Activated naive CD8-positive, alpha-beta T cell (primary cell): ENCODE measurements at regions not wholly inside any gene's neighbourhood (a gene's known extent, or its start where the extent isn't known, plus 50 kb on each side); places are given as distances from the start of the nearest gene placed in this dataset.
A peak's percentile ranks its signal among the peaks of the same experiment; 100 is the strongest.

Experiments used
- H3K27ac Mint-ChIP-seq: one replicate; pipeline ENCODE4 v1.8.0; 2021; ENCODE audit warnings: mixed read lengths
- H3K27me3 Mint-ChIP-seq: one replicate; pipeline ENCODE4 v1.8.0; 2021; ENCODE audit warnings: mixed read lengths
- H3K36me3 Mint-ChIP-seq: one replicate; pipeline ENCODE4 v1.8.0; 2021; ENCODE audit warnings: mixed read lengths
- H3K4me1 Mint-ChIP-seq: one replicate; pipeline ENCODE4 v1.8.0; 2021; ENCODE audit warnings: low read depth, mixed read lengths
- H3K4me3 Mint-ChIP-seq: one replicate; pipeline ENCODE4 v1.8.0; 2021; ENCODE audit warnings: mild to moderate bottlenecking, mixed read lengths
- H3K9me3 Mint-ChIP-seq: one replicate; pipeline ENCODE4 v1.8.0; 2021; ENCODE audit warnings: low read depth, mixed read lengths

GRCh38 chrX:43019021-43019420 lies 241.1 kb upstream of the PPP1R2C start:
- H3K36me3 Mint-ChIP-seq: peaks cover 4% of the 10 kb centered on the region
- H3K4me1 Mint-ChIP-seq: peaks cover 5% of the 10 kb centered on the region

GRCh38 chrX:43025806-43026315 lies 247.9 kb upstream of the PPP1R2C start:
- no peaks in the 10 kb centered on the region for H3K4me1 Mint-ChIP-seq
- H3K36me3 Mint-ChIP-seq: peaks cover 13% of the 10 kb centered on the region
- no peak overlapping the region for H3K4me3 Mint-ChIP-seq
- no peaks in the 10 kb centered on the region for H3K27me3 Mint-ChIP-seq
- H3K9me3 Mint-ChIP-seq: no peaks in the 10 kb centered on the region
- H3K27ac Mint-ChIP-seq: no peak overlapping the region

More at GRCh38 chrX:43019021-43019420, 241.1 kb upstream of the PPP1R2C start:
- Mint-ChIP-seq H3K9me3 (no peaks in the 10 kb centered on the region), H3K4me3 (no peak overlapping the region), H3K27me3 (no peaks in the 10 kb centered on the region), H3K27ac (no peak overlapping the region)

GRCh38 chrX:43064096-43064495 lies 286.1 kb upstream of the PPP1R2C start:
- Mint-ChIP-seq H3K27ac (no peak overlapping the region), H3K36me3 (no peaks in the 10 kb centered on the region), H3K9me3 (no peaks in the 10 kb centered on the region), H3K4me1 (no peaks in the 10 kb centered on the region), H3K27me3 (no peaks in the 10 kb centered on the region), H3K4me3 (no peak overlapping the region)

- Mint-ChIP-seq H3K4me1 (no peaks in the 10 kb centered on the region), H3K27me3 (no peaks in the 10 kb centered on the region), H3K36me3 (no peaks in the 10 kb centered on the region), H3K9me3 (peaks cover 5% of the 10 kb centered on the region), H3K27ac (no peak overlapping the region), H3K4me3 (no peak overlapping the region)
Measured at GRCh38 chrX:43065978-43066377, 288.0 kb upstream of the PPP1R2C start.

GRCh38 chrX:43068639-43069038 lies 290.7 kb upstream of the PPP1R2C start:
- Mint-ChIP-seq H3K9me3 (peaks cover 5% of the 10 kb centered on the region), H3K4me3 (no peak overlapping the region), H3K36me3 (no peaks in the 10 kb centered on the region), H3K27me3 (no peaks in the 10 kb centered on the region), H3K27ac (no peak overlapping the region), H3K4me1 (no peaks in the 10 kb centered on the region)

- Mint-ChIP-seq H3K27ac (no peak overlapping the region), H3K27me3 (no peaks in the 10 kb centered on the region), H3K9me3 (no peaks in the 10 kb centered on the region), H3K4me3 (no peak overlapping the region), H3K4me1 (no peaks in the 10 kb centered on the region), H3K36me3 (no peaks in the 10 kb centered on the region)
Measured at GRCh38 chrX:43083016-43083415, 305.1 kb upstream of the PPP1R2C start.

DNA sequence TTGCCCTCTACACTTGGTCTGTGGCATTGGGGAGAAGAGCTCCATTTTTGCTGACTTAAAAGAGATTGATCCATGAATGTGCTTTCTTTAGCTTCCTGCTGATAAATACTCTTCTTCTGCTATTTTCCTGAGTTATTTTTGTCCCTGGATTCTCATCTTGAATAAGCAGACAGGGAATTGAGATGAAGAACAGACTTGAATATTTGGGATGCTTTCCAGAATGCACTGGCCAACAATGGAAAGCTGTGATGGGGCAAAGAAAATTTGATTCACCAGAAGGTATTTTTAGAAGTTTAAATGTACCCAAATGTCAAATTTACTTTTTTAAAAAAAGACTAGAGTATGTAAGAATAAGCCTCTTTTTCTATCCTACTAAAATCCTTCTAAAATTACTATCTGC lies 309.9 kb upstream of the PPP1R2C start:
- H3K27ac Mint-ChIP-seq: no peak overlapping the region
- no peaks in the 10 kb centered on the region for H3K27me3 Mint-ChIP-seq
- H3K9me3 Mint-ChIP-seq: no peaks in the 10 kb centered on the region
- H3K4me1 Mint-ChIP-seq: no peaks in the 10 kb centered on the region
- no peaks in the 10 kb centered on the region for H3K36me3 Mint-ChIP-seq
- no peak overlapping the region for H3K4me3 Mint-ChIP-seq

- Mint-ChIP-seq H3K9me3 (no peaks in the 10 kb centered on the region), H3K27ac (no peak overlapping the region), H3K27me3 (no peaks in the 10 kb centered on the region), H3K36me3 (no peaks in the 10 kb centered on the region), H3K4me1 (peaks cover 4% of the 10 kb centered on the region), H3K4me3 (no peak overlapping the region)
Measured at GRCh38 chrX:43096830-43097229, 318.9 kb upstream of the PPP1R2C start.

DNA sequence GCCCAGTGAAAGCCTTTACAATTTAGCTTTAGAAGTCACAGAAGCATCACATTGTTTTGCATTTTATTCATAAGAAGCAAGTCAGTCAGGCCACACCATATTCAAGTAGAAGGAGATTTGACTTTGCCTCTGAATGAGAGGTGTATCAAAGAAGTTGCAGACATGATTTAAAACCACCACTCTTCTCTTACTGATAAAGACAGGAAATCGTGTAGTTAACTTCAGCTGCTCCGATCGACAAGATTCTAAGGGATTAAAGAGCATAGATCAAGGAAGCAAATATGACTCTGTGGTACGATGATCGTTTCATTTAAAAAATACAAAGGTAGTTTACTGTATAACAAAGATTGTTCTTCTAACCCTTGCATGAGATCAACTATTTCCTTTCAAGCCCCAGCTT lies 328.0 kb upstream of the PPP1R2C start:
- H3K4me3 Mint-ChIP-seq: peak overlapping the region; percentile 14
- H3K9me3 Mint-ChIP-seq: no peaks in the 10 kb centered on the region
- no peaks in the 10 kb centered on the region for H3K36me3 Mint-ChIP-seq
- no peaks in the 10 kb centered on the region for H3K27me3 Mint-ChIP-seq
- H3K4me1 Mint-ChIP-seq: peaks cover 12% of the 10 kb centered on the region
- H3K27ac Mint-ChIP-seq: peak overlapping the region; percentile 8

DNA sequence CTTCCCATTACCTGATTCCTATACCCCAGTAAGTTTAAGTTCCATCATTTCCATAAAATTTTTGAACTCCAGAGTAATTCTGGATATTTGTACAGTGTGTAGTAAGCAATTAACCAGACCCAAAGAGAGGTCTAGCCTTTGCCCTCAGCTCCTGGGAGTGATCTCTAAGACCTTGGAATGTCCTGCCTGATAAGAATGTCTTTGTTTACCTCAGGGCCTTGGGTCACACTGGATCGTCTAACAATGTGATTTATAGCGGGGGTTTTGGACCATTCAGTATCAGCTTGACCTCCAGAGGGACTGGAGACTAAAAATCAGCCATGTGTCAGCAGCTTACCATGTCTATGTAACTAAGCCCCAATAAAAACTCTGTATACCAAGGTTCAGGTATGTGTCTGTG lies 330.9 kb upstream of the PPP1R2C start:
- Mint-ChIP-seq H3K4me3 (no peak overlapping the region), H3K36me3 (no peaks in the 10 kb centered on the region), H3K27ac (no peak overlapping the region), H3K27me3 (no peaks in the 10 kb centered on the region), H3K4me1 (peaks cover 12% of the 10 kb centered on the region), H3K9me3 (no peaks in the 10 kb centered on the region)

GRCh38 chrX:43121637-43122036 lies 343.7 kb upstream of the PPP1R2C start:
- Mint-ChIP-seq H3K27ac (no peak overlapping the region), H3K4me1 (peaks cover 3% of the 10 kb centered on the region), H3K27me3 (no peaks in the 10 kb centered on the region), H3K36me3 (no peaks in the 10 kb centered on the region), H3K9me3 (no peaks in the 10 kb centered on the region), H3K4me3 (no peak overlapping the region)

DNA sequence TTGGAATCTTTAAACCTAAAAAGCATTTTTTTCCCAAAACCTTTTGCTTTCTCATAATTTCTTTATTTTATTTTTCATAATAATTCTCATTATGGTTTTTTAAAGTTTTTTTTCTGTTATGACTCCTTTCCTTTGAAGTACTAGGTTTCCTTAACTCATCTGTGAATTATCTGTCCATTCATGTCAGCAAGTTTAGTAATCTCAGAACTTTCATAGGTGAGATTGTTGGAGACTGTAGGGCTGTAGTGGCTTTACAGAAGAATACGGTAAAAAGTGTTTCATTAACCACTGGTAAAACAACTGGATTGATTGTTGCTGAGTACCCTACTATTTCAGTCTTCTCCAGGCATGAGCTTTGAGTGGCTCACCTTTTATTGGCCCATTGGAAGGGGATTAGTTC lies 361.7 kb upstream of the PPP1R2C start:
- H3K9me3 Mint-ChIP-seq: no peaks in the 10 kb centered on the region
- no peak overlapping the region for H3K27ac Mint-ChIP-seq
- peaks cover 2% of the 10 kb centered on the region for H3K36me3 Mint-ChIP-seq
- H3K4me3 Mint-ChIP-seq: no peak overlapping the region
- H3K27me3 Mint-ChIP-seq: no peaks in the 10 kb centered on the region
- no peaks in the 10 kb centered on the region for H3K4me1 Mint-ChIP-seq

DNA sequence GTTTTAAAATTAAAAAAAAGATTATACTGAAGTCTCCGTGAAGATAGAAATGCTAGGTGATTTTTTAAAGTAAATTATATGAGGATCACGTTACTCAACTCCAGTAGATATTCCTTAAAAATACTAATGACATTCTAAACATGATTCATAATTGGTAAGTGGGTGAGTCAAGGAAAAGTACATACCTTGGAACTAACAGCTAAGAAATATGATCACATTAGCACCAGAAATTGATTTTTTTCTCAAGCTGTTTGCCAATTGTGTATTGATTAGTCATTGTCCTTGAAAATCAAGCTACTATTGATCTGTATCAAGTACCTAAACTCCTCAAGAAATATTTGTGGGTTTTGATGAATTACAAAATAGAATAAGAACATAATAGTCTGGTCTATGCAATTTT lies 362.6 kb upstream of the PPP1R2C start:
- Mint-ChIP-seq H3K9me3 (no peaks in the 10 kb centered on the region), H3K27me3 (no peaks in the 10 kb centered on the region), H3K4me3 (no peak overlapping the region), H3K4me1 (no peaks in the 10 kb centered on the region), H3K36me3 (peaks cover 2% of the 10 kb centered on the region), H3K27ac (no peak overlapping the region)

DNA sequence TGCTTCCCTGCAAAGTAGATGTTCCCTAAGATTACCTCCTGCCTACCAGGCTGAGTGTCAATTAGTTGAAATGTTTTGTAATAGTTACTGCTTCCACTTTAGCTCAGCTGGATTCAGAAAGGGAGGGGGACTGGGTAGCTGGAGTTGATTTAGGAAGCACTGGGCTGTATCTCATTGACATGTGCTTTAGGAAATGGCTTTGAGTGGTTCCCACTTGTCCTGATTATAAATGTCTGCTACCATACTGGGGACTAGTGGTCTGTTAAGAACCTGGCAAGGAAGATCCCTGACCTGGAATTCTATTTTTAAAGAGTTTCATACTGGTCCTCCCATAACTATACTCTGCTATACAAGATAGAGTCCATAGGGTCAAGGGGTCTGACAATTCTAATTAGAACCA lies 363.9 kb upstream of the PPP1R2C start:
- H3K9me3 Mint-ChIP-seq: no peaks in the 10 kb centered on the region
- no peaks in the 10 kb centered on the region for H3K4me1 Mint-ChIP-seq
- H3K4me3 Mint-ChIP-seq: no peak overlapping the region
- H3K36me3 Mint-ChIP-seq: no peaks in the 10 kb centered on the region
- no peak overlapping the region for H3K27ac Mint-ChIP-seq
- no peaks in the 10 kb centered on the region for H3K27me3 Mint-ChIP-seq

DNA sequence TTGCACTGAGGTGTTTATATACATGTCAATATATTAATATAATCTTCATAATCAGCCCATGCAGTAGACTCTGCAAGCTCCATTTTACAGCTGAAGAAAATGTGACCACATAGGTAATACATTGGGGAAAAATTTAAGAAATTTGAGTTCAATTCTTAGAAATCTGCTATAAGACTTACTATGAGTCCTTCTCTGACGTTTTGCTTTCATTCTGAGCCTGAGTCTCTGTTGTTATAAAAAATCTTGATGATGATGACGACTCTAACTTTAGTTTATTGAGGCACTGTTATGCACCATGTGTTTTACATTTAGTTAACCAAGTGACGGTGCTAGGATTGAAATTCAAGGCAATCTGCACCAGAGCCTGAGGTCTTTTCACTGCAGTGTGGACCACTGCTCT lies 370.3 kb upstream of the PPP1R2C start:
- Mint-ChIP-seq H3K9me3 (no peaks in the 10 kb centered on the region), H3K27me3 (no peaks in the 10 kb centered on the region), H3K36me3 (peaks cover 2% of the 10 kb centered on the region), H3K27ac (no peak overlapping the region), H3K4me3 (no peak overlapping the region), H3K4me1 (peaks cover 13% of the 10 kb centered on the region)

DNA sequence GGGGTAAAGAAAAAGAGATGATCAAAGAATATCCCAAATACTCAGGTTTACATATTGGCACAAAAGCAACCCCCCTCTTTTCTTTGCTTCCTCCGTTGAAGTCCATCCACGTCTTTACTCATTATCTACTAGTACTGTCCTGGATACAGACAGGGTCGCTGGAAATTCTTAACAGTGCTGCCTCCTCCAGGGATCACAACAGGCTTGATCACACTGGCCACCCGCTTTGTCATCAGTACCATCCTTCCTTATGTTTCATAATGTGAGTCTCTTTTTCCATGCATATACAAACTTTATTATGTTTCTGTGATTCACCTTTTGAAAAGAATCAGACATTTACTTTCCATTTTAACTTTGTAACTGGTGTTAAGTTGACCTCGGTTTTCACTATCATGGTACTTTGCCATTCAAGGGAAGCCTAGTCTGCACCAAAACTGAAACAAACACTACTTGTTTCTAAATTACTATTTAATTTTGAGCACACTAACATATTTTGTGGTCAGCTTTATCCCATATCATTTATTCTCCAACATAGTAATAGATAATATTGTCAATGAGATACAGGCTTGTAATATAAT lies 387.5 kb upstream of the PPP1R2C start:
- H3K27ac Mint-ChIP-seq: peak overlapping the region; percentile 89
- no peaks in the 10 kb centered on the region for H3K27me3 Mint-ChIP-seq
- H3K36me3 Mint-ChIP-seq: peaks cover 4% of the 10 kb centered on the region

More for the DNA sequence above, 387.5 kb upstream of the PPP1R2C start:
- Mint-ChIP-seq H3K9me3 (peaks cover 5% of the 10 kb centered on the region), H3K4me3 (no peak overlapping the region), H3K4me1 (peaks cover 6% of the 10 kb centered on the region)
